ENCODE measurements at regions not wholly inside any gene's neighbourhood (a gene's known extent, or its start where the extent isn't known, plus 50 kb on each side); places are given as distances from the start of the nearest gene placed in this dataset.
"Not testable (repeated sequence)": the region's sequence is repeated elsewhere in the genome, so short reads cannot be mapped to it uniquely, and the experiment has no call there.

- DNase-seq = no peak
These were observed 202.5 kb upstream of the AHR start for GRCh38 chr7:17095931-17096330.

GRCh38 chr7:17097668-17098297 is 200.7 kb upstream of the AHR start:
- no peak for DNase-seq

GRCh38 chr7:17098515-17098914 is 199.9 kb upstream of the AHR start:
- no peak for DNase-seq

- no peak for DNase-seq
These were observed 199.1 kb upstream of the AHR start for GRCh38 chr7:17099083-17099973.

GRCh38 chr7:17099974-17100509 is 198.4 kb upstream of the AHR start:
- not testable (repeated sequence) for DNase-seq

GRCh38 chr7:17101207-17101696 is 197.2 kb upstream of the AHR start:
- DNase-seq = no peak

- DNase-seq = no peak
These were observed 195.3 kb upstream of the AHR start for GRCh38 chr7:17103170-17103569.

- DNase-seq = no peak
These were observed 194.5 kb upstream of the AHR start for GRCh38 chr7:17103984-17104383.

- no peak for DNase-seq
These were observed 194.0 kb upstream of the AHR start for GRCh38 chr7:17104419-17104818.

GRCh38 chr7:17105701-17106100 is 192.8 kb upstream of the AHR start:
- no peak for DNase-seq

GRCh38 chr7:17108049-17108584 is 190.3 kb upstream of the AHR start:
- no peak for DNase-seq

GRCh38 chr7:17109020-17109419 is 189.4 kb upstream of the AHR start:
- no peak for DNase-seq

GRCh38 chr7:17113770-17114169 is 184.7 kb upstream of the AHR start:
- DNase-seq = not testable (repeated sequence)

GRCh38 chr7:17118412-17118811 is 180.0 kb upstream of the AHR start:
- DNase-seq = no peak

GRCh38 chr7:17120756-17121155 is 177.7 kb upstream of the AHR start:
- DNase-seq = no peak

GRCh38 chr7:17121671-17122070 is 176.8 kb upstream of the AHR start:
- DNase-seq = no peak

GRCh38 chr7:17123020-17123419 is 175.4 kb upstream of the AHR start:
- no peak for DNase-seq

- no peak for DNase-seq
These were observed 171.8 kb upstream of the AHR start for GRCh38 chr7:17126413-17127268.

GRCh38 chr7:17129218-17129617 is 169.2 kb upstream of the AHR start:
- no peak for DNase-seq

- no peak for DNase-seq
These were observed 168.0 kb upstream of the AHR start for GRCh38 chr7:17130281-17131059.

GRCh38 chr7:17131060-17131345 is 167.4 kb upstream of the AHR start:
- no peak for DNase-seq
